ENCODE measurements at regions not wholly inside any gene's neighbourhood (a gene's known extent, or its start where the extent isn't known, plus 50 kb on each side); places are given as distances from the start of the nearest gene placed in this dataset.

DNA sequence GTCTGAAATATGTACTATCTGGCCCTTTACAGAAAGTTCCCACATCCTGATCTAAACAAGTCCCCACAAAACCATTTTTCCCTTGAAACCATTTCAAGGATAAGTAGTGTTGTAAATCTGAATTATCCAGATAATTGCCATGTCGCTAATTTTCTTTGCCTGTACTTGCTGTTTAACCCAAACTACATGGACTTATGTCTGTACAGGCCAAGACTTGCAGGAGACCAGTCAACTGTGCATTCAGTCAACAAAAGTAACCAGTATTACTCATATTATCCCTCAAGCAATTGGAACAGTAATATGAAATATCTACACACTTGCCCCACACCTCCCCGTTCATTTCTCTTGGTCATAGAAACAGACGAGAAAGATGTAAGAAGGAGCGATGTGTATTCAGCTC, 347.8 kb upstream of the NFE2L3 start:
- TF ChIP-seq, protein P1, sequence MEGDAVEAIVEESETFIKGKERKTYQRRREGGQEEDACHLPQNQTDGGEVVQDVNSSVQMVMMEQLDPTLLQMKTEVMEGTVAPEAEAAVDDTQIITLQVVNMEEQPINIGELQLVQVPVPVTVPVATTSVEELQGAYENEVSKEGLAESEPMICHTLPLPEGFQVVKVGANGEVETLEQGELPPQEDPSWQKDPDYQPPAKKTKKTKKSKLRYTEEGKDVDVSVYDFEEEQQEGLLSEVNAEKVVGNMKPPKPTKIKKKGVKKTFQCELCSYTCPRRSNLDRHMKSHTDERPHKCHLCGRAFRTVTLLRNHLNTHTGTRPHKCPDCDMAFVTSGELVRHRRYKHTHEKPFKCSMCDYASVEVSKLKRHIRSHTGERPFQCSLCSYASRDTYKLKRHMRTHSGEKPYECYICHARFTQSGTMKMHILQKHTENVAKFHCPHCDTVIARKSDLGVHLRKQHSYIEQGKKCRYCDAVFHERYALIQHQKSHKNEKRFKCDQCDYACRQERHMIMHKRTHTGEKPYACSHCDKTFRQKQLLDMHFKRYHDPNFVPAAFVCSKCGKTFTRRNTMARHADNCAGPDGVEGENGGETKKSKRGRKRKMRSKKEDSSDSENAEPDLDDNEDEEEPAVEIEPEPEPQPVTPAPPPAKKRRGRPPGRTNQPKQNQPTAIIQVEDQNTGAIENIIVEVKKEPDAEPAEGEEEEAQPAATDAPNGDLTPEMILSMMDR (IDR thresholded peaks at IDR 0.05), result no peak
- no peak for TF ChIP-seq EZH2 (IDR thresholded peaks at IDR 0.05; ENCODE audit: borderline replicate concordance, insufficient read depth, low read depth, low read length, poor library complexity, severe bottlenecking)
